H1 (cell line): ENCODE measurements at regions not wholly inside any gene's neighbourhood (a gene's known extent, or its start where the extent isn't known, plus 50 kb on each side); places are given as distances from the start of the nearest gene placed in this dataset.

ENCODE experiments used
- CTCF ChIA-PET: fragments of 300-600 bp; sonication (Branson Sonifier 250); formaldehyde crosslinking; loops from one replicate; lab custom pipeline; 2021; ENCODE audit not compliant: partially characterized antibody; lab: Charles Lee
- POLR2A ChIA-PET: fragments of 300-600 bp; sonication (Branson Sonifier 250); formaldehyde crosslinking; loops from one replicate; lab custom pipeline; 2021; ENCODE audit warnings: inconsistent platforms; ENCODE audit not compliant: partially characterized antibody; lab: Charles Lee
- DNase-seq, 2 experiments: peaks; one replicate each; pipeline versions ENCODE4 v3.0.0 to v3.0.0-alpha.2; 2010 to 2022; ENCODE audit warnings: low spot score in 2 of 2, low read depth in 1 of 2, mixed read lengths in 1 of 2
- FAIRE-seq: peaks from 2 replicates; lab custom pipeline; 2011; peaks lifted over from hg19 to GRCh38; lab: Jason Lieb, UNC
- H2AFZ ChIP-seq: 2 replicates; pipeline ENCODE4 v1.8.1; 2012; ENCODE audit warnings: low read length, inconsistent platforms
- H2AK5ac ChIP-seq: 2 replicates; pipeline ENCODE4 v1.6.1; 2013; ENCODE audit warnings: low read depth, low read length
- H2BK120ac ChIP-seq: replicated peaks from 2 replicates; pipeline ENCODE3; 2013; ENCODE audit warnings: low read depth, low read length, inconsistent platforms
- H2BK12ac ChIP-seq: 2 replicates; pipeline ENCODE4 v1.6.1; 2013; ENCODE audit warnings: low read depth, low read length
- H2BK15ac ChIP-seq: 2 replicates; pipeline ENCODE4 v1.6.1; 2013; ENCODE audit warnings: low read length
- H2BK20ac ChIP-seq: 2 replicates; pipeline ENCODE4 v1.6.1; 2013; ENCODE audit warnings: low read length
- H2BK5ac ChIP-seq: 2 replicates; pipeline ENCODE4 v1.6.1; 2013; ENCODE audit warnings: low read depth, low read length
- H3K14ac ChIP-seq: 2 replicates; pipeline ENCODE4 v1.6.1; 2013; ENCODE audit warnings: inconsistent platforms; ENCODE audit not compliant: insufficient read length
- H3K18ac ChIP-seq: 2 replicates; pipeline ENCODE4 v1.6.1; 2013; ENCODE audit warnings: low read length; ENCODE audit errors: extremely low read depth
- H3K23ac ChIP-seq: 2 replicates; pipeline ENCODE4 v1.6.1; 2013; ENCODE audit warnings: inconsistent platforms; ENCODE audit not compliant: insufficient read length
- H3K23me2 ChIP-seq: 2 replicates; pipeline ENCODE4 v1.6.1; 2013; ENCODE audit warnings: low read depth, low read length
- H3K27ac ChIP-seq: 2 replicates; pipeline ENCODE4 v1.6.1; 2011; ENCODE audit warnings: low read depth, low read length, inconsistent platforms
- H3K27me3 ChIP-seq, 4 experiments: replicated peaks in 1 of 4; 1 replicate in 1 of 4; 2 replicates in 3 of 4; pipeline versions ENCODE4 v1.6.1 to v1.8.1; 2011 to 2013; ENCODE audit warnings: low read length in 3 of 4, mild to moderate bottlenecking in 3 of 4, inconsistent platforms in 2 of 4, mixed read lengths in 2 of 4, moderate library complexity in 1 of 4; ENCODE audit not compliant: control insufficient read depth in 3 of 4, insufficient read depth in 3 of 4; ENCODE audit errors: extremely low read depth in 1 of 4
- H3K36me3 ChIP-seq, 4 experiments: 2 replicates each; pipeline versions ENCODE4 v1.6.1 to v1.8.1; 2011 to 2013; ENCODE audit warnings: mild to moderate bottlenecking in 4 of 4, low read length in 3 of 4, moderate library complexity in 2 of 4, control low read depth in 1 of 4, inconsistent platforms in 1 of 4; ENCODE audit not compliant: insufficient read depth in 4 of 4, control insufficient read depth in 2 of 4
- H3K4ac ChIP-seq: replicated peaks from 2 replicates; pipeline ENCODE3; 2013; ENCODE audit warnings: low read length, low read depth, mixed read lengths, inconsistent platforms; ENCODE audit not compliant: insufficient read length
- H3K4me1 ChIP-seq, 4 experiments: replicated peaks in 1 of 4; 1 replicate in 1 of 4; 2 replicates in 3 of 4; pipeline versions ENCODE4 v1.6.1 to v1.8.1; 2011 to 2013; ENCODE audit warnings: low read length in 3 of 4, inconsistent platforms in 2 of 4, mixed read lengths in 1 of 4; ENCODE audit not compliant: insufficient read depth in 4 of 4, control insufficient read depth in 3 of 4
- H3K4me2 ChIP-seq, 2 experiments: 2 replicates each; pipeline versions ENCODE4 v1.6.1 to v1.8.1; 2011 to 2013; ENCODE audit warnings: low read depth in 2 of 2, low read length in 2 of 2, control low read depth in 1 of 2, inconsistent platforms in 1 of 2, mild to moderate bottlenecking in 1 of 2; ENCODE audit not compliant: insufficient read depth in 1 of 2
- H3K4me3 ChIP-seq, 4 experiments: fragments of 200-600, 300-600 bp in 1 of 4; sonication (generic), shearing (Covaris generic), sonication (Bioruptor Twin) in 1 of 4; 2 replicates each; pipeline versions ENCODE4 v1.5.1 to v1.8.1; 2011 to 2016; ENCODE audit warnings: low read length in 4 of 4, low read depth in 3 of 4, control low read depth in 2 of 4, inconsistent platforms in 2 of 4, mild to moderate bottlenecking in 2 of 4, mixed read lengths in 1 of 4, moderate library complexity in 1 of 4; ENCODE audit not compliant: insufficient read depth in 2 of 4; ENCODE audit errors: extremely low read depth in 1 of 4
- H3K56ac ChIP-seq: replicated peaks from 2 replicates; pipeline ENCODE3; 2013; ENCODE audit warnings: low read depth, mild to moderate bottlenecking, mixed read lengths, low read length, inconsistent platforms; ENCODE audit not compliant: insufficient read length
- H3K79me1 ChIP-seq: 2 replicates; pipeline ENCODE4 v1.6.1; 2013; ENCODE audit warnings: low read depth, low read length, control low read depth
- H3K79me2 ChIP-seq, 2 experiments: 2 replicates each; pipeline versions ENCODE4 v1.6.1 to v1.8.1; 2012 to 2013; ENCODE audit warnings: low read length in 2 of 2, mild to moderate bottlenecking in 2 of 2, inconsistent platforms in 1 of 2; ENCODE audit not compliant: insufficient read depth in 2 of 2, control insufficient read depth in 1 of 2
- H3K9ac ChIP-seq, 4 experiments: replicated peaks in 1 of 4; 1 replicate in 1 of 4; 2 replicates in 3 of 4; pipeline versions ENCODE4 v1.6.1 to v1.8.1; 2011 to 2013; ENCODE audit warnings: low read depth in 3 of 4, low read length in 3 of 4, control low read depth in 2 of 4, mild to moderate bottlenecking in 2 of 4, moderate library complexity in 2 of 4, inconsistent platforms in 1 of 4; ENCODE audit errors: extremely low read depth in 1 of 4
- H3K9me3 ChIP-seq, 2 experiments: 2 replicates each; pipeline versions ENCODE4 v1.6.1 to v1.8.1; 2012 to 2013; ENCODE audit warnings: mild to moderate bottlenecking in 2 of 2, moderate library complexity in 2 of 2, control low read depth in 1 of 2, inconsistent platforms in 1 of 2, low read depth in 1 of 2, low read length in 1 of 2, mixed read lengths in 1 of 2; ENCODE audit not compliant: insufficient read depth in 2 of 2
- H4K20me1 ChIP-seq, 2 experiments: replicated peaks in 1 of 2; 2 replicates each; pipeline versions ENCODE3 to v1.8.1; 2011 to 2013; ENCODE audit warnings: inconsistent platforms in 2 of 2, low read length in 2 of 2, mild to moderate bottlenecking in 1 of 2; ENCODE audit not compliant: insufficient read depth in 2 of 2, control insufficient read depth in 1 of 2
- H4K5ac ChIP-seq: 2 replicates; pipeline ENCODE4 v1.6.1; 2013; ENCODE audit warnings: low read length, low read depth, mixed read lengths, inconsistent platforms; ENCODE audit not compliant: insufficient read length
- H4K8ac ChIP-seq: 2 replicates; pipeline ENCODE4 v1.8.0; 2013; ENCODE audit warnings: mild to moderate bottlenecking, moderate library complexity, low read length, inconsistent platforms; ENCODE audit not compliant: insufficient read depth; ENCODE audit errors: extremely low read depth
- H4K91ac ChIP-seq: replicated peaks from 2 replicates; pipeline ENCODE3; 2013; ENCODE audit warnings: low read length, mixed read lengths, inconsistent platforms; ENCODE audit not compliant: insufficient read length
- BCL11A ChIP-seq, 2 experiments: IDR thresholded peaks; one replicate each; pipeline ENCODE4 v1.6.1; 2011; ENCODE audit warnings: low read depth in 2 of 2, low read length in 2 of 2, mild to moderate bottlenecking in 2 of 2
- EP300 ChIP-seq, 2 experiments: IDR thresholded peaks; 1 replicate in 1 of 2; 2 replicates in 1 of 2; pipeline ENCODE4 v1.6.1; 2011 to 2012; ENCODE audit warnings: low read depth in 2 of 2, low read length in 2 of 2, mild to moderate bottlenecking in 2 of 2, borderline replicate concordance in 1 of 2, inconsistent platforms in 1 of 2, moderate library complexity in 1 of 2
- EZH2 ChIP-seq: fragments of 200-600 bp; sonication (generic); IDR thresholded peaks from 2 replicates; pipeline ENCODE4 v1.7.1; 2012; ENCODE audit warnings: low read depth, mild to moderate bottlenecking, moderate library complexity, low read length, inconsistent platforms; ENCODE audit not compliant: severe bottlenecking
- GTF2F1 ChIP-seq: IDR thresholded peaks from 2 replicates; pipeline ENCODE4 v1.6.1; 2012; ENCODE audit warnings: low read depth, low read length, improper control_type of control experiment, borderline replicate concordance
- POLR2AphosphoS5 ChIP-seq: IDR thresholded peaks from 2 replicates; pipeline ENCODE4 v1.6.1; 2011; ENCODE audit warnings: low read depth, low read length
- RXRA ChIP-seq: IDR thresholded peaks from 2 replicates; pipeline ENCODE4 v1.6.1; 2011; ENCODE audit warnings: low read depth, mild to moderate bottlenecking, low read length, moderate library complexity; ENCODE audit not compliant: insufficient read depth
- SAP30 ChIP-seq: fragments of 300-600 bp; sonication (generic); IDR thresholded peaks from 2 replicates; pipeline ENCODE4 v1.7.1; 2012; ENCODE audit warnings: low read length, moderate library complexity, mild to moderate bottlenecking, inconsistent platforms; ENCODE audit not compliant: insufficient read depth, insufficient replicate concordance
- ZNF274 ChIP-seq: IDR thresholded peaks from 2 replicates; pipeline ENCODE4 v1.7.0; 2012; ENCODE audit warnings: low read length, borderline replicate concordance; ENCODE audit errors: extremely low read depth
- WGBS, 2 experiments: shearing (Covaris generic) in 1 of 2; methylation state at CpG; one replicate each; pipeline versions ENCODE4 v1.1.6 to v1.1.7; 2013 to 2015; ENCODE audit warnings: low lambda C conversion rate in 2 of 2, mixed read lengths in 2 of 2, inconsistent platforms in 1 of 2, low coverage in 1 of 2, missing lambda C conversion rate in 1 of 2; ENCODE audit not compliant: insufficient replicate concordance in 2 of 2, insufficient coverage in 1 of 2, insufficient read length in 1 of 2; ENCODE audit errors: extremely low coverage in 1 of 2, missing lambda C conversion rate in 1 of 2; 5-methylcytosine and 5-hydroxymethylcytosine counted together

DNA sequence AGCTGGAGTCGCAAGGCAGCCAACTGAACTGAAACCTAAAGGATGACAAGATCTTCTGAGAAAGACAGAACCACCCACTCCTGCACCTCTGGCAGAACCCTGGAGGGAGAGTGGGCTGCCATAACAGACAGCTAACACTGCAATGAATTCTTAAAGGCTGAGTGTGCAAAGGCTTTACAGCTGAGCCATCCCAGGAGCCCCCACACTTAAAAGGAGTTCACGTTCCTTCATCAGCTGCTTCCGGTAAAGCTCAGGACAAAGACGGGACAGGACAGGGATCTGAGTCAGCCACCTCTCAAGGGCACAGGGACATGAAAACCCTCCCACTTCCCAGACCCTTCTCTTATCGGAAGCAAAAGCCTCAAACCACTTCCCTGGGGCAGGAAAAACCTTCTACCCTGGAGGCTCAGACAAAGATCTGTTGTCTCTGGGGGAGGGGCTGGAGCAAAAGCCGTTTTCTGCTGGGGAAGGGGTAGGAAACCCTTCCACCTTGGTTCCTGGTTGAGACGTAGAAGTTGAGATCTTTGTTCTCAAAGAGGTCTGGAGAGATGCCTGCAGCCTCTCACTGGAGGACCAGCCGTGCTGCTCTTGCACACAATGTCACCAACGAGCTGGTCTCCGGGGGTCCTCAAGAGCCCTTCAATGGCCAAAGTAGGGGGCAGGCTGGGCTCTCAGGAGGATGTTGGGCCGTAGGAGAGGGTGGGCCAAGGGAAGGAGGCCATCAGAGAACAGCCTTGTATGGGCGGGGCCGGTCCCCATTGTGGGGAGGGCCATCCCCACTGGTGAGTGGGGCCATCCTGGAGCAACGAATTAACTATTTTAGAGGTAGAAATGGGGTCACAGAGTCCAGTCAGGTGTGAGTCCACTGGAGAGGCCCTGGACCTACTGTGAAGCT, 452.4 kb downstream of the PTPRU start:
- Histone ChIP-seq H2BK120ac (no peak overlapping the region), H4K8ac (no peak overlapping the region), H3K4me3 (no peak overlapping the region), H3K4me1 (0 out of 7 replicates have a peak, but pooled peaks cover 0 to 2% (median 0%) of the 10 kb centered on the region in 4 experiments), H4K20me1 (no peaks in the 10 kb centered on the region), H2BK12ac (no peak overlapping the region), H2BK20ac (no peak overlapping the region), H2BK5ac (no peak overlapping the region), H4K91ac (no peak overlapping the region), H3K27ac (no peak overlapping the region), H3K36me3 (no peaks in the 10 kb centered on the region), H3K9ac (no peak overlapping the region), H3K27me3 (0 out of 7 replicates have a peak, but pooled peaks cover 0 to 4% (median 0%) of the 10 kb centered on the region in 4 experiments), H3K14ac (no peak overlapping the region), H3K23me2 (no peaks in the 10 kb centered on the region), H3K4me2 (no peak overlapping the region), H3K23ac (no peak overlapping the region), H3K79me2 (no peaks in the 10 kb centered on the region), H2AK5ac (no peak overlapping the region), H3K56ac (no peak overlapping the region), H3K9me3 (peaks cover 0 to 6% of the 10 kb centered on the region in 2 experiments; a peak in 1 of 4 replicates), H3K4ac (no peak overlapping the region), H2BK15ac (no peak overlapping the region), H3K79me1 (no peaks in the 10 kb centered on the region), H2AFZ (no peak overlapping the region), H4K5ac (no peak overlapping the region), H3K18ac (no peak overlapping the region)
- WGBS, 2 experiments, result 89% methylated on average over 14 of the region's 14 CpGs; no CpG with 5 or more reads in 1 of the 2 experiments
- no peak for FAIRE-seq
- no peak for DNase-seq
- ChIA-PET CTCF (interaction anchor here (0.9 to 16.4 kb wide), 5 partner anchors 13 to 452 kb away, joined by 3 to 163 read pairs (median 4); no protein-coding TSS in a partner anchor), POLR2A (interaction anchor here (1.4 kb wide), 1 partner anchor 449 kb away, joined by 3 read pairs; no protein-coding TSS in a partner anchor)
- TF ChIP-seq POLR2AphosphoS5 (no peak), EP300 (IDR thresholded peaks at IDR 0.05; ENCODE audit: borderline replicate concordance in 1 of 2, low read depth in 2 of 2, low read length in 2 of 2) (no peak), ZNF274 (no peak), SAP30 (no peak), BCL11A (IDR thresholded peaks at IDR 0.05; ENCODE audit: low read depth in 2 of 2, low read length in 2 of 2) (no peak), EZH2 (no peak), RXRA (no peak), GTF2F1 (no peak)
